GM21390 (cell line): ENCODE measurements at regions not wholly inside any gene's neighbourhood (a gene's known extent, or its start where the extent isn't known, plus 50 kb on each side); places are given as distances from the start of the nearest gene placed in this dataset.

Experiments used
- ATAC-seq: cut with Tn5 transposase; IDR thresholded peaks from one replicate; pipeline ENCODE4 v1.9.1; 2021; ENCODE audit not compliant: unreplicated experiment

DNA sequence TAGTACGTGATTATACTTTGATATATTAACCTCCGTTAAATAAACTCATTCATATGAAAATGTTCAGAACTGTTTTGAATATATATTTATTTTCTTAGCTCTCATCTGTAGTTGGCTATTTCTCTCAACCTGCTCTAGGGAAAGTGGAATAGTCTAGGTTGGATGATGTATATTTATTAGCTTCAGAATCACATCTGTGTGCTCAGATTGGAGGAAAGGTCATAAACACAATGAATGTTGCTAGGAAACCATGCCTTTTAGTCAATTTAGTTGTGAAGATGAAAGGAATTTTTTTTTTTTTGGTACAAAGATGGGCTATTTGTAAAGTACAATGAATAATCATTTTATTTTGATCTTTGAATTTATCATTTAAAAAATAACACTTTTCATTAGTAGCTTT is 439.1 kb downstream of the FOXG1 start:
- ATAC-seq: no peak

- no peak for ATAC-seq
These were observed 449.3 kb downstream of the FOXG1 start for GRCh38 chr14:29215853-29216252.

DNA sequence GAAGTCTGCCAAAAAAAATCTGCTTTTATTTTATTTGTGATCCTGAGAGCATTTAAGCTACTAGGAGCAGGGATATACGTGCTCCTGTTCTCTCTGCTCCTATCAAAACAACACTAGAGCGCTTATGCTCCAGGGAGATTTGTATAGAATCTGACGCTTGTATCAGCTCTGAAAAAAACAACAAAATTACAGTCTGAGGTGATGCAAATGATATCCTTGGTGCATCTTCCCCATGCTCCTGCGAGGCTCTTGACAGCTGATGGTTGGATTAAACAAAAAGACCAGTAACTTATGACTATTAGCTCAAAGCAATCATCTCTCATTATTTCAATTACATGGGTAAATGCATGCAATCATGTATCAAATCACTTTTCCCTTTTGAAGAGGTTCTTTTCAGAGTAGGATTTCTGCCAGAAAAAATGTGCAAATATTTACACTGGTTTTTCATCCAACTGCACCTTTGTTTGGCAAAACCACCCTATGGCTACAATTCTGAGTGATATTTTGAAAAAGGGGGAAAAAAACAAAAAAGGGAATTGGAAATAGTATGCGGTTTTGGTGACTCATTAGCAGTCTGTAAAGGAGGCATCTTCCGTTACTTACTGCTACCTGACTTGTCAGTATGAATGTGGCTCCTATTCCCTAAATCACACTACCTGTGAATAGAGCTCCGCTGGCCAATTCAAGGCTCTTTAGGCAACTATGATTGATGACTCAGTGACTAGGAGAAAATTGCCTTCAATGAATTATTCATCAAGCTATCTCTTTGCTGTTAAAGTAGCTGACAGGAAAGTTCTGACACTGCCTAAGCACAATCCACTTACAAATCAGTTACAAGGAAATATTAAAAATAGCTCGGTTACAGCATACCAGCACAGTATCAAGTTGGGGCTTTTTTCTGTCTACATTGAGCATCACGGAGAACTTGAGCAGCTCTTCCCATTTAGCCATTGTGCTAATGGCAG is 450.0 kb downstream of the FOXG1 start:
- no peak for ATAC-seq

DNA sequence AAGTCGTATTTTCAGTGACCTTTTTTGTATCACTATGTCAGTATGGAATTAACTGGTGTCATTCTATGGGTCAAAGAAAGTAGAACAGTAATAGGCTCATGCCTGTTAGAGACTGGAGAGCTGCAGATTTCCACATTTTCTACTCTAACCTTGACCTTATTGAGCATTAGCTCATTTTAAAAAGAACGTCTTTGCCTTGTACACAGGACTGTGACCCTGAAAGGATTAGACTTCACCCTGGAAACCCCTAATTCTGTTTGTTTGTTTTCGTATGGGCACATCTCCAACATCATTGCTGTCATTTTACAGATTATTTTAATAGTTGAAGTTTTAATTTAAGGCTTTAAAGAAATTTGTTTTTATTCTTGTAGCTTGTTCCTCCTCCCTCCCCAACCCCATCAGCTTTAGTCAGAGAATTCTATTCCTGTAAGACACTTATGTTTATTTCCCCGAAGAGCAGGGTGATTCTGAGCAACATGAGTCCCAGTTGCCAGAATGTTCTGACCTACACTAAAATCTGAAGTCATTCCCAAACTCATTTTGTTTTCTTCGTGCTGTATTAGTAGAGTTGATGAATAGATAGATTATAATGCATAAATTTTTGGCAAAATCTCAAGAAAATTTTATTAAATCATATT is 451.3 kb downstream of the FOXG1 start:
- no peak for ATAC-seq

GRCh38 chr14:29220072-29220471 is 453.5 kb downstream of the FOXG1 start:
- no peak for ATAC-seq

DNA sequence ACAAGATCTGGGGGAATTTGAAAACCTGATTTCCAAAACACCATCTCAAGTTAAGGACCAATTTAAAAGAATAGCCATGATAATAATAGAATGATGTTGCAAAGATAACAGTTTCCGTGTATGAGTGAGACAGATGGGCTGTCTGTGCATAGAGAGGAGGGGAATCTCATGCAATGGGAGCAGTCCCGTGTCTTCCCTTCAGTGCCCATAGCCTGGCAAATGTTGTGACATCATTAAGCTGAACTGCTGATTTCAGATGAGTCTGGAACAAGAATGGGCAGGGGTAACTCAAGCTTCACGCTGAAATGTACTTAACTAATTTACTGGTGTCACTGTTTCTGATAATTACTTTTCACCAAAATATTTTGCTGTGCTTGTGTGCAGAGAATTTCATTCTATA is 454.0 kb downstream of the FOXG1 start:
- ATAC-seq: no peak

- no peak for ATAC-seq
These were observed 455.4 kb downstream of the FOXG1 start for GRCh38 chr14:29222006-29222405.

GRCh38 chr14:29222671-29223268 is 456.2 kb downstream of the FOXG1 start:
- no peak for ATAC-seq

DNA sequence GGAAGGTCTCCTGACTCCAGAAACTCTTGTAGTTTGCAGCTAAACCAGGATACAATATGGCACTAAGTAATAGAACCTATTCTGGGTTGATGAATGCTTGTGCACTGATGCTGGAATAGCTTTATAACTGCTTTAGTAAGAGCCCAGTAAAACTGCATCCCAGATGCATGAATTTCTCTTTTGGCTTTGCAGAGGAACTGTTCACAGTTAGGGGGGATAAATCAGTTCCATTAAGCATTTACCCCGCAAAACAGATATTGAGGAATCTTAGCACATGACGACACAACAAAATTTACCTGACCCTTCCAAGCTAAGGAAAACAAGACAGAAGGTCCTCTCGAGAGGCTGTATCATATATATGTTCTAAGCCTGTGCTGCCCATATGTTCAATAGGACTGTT is 457.4 kb downstream of the FOXG1 start:
- ATAC-seq: no peak

- no peak for ATAC-seq
These were observed 461.0 kb downstream of the FOXG1 start for GRCh38 chr14:29227631-29228030.

DNA sequence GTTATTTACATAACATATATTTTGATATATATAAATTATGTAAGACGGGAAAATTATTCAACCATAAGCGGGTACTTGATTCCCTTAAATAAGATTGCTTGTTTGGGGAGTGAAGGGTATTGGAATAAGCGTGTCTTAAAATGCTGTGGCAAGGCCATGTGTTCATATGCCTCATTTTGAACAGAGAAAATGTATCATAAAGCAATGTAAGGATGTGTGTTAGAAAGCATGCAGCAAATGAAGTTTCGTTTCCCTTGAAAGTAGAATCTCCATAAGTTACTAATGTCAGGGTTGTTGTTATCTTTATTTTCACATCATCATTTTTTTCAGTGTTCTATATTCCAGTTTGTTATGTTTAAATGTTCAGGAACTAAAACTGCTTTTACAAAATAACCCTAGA is 465.6 kb downstream of the FOXG1 start:
- no peak for ATAC-seq

GRCh38 chr14:29232711-29233110 is 466.1 kb downstream of the FOXG1 start:
- no peak for ATAC-seq

DNA sequence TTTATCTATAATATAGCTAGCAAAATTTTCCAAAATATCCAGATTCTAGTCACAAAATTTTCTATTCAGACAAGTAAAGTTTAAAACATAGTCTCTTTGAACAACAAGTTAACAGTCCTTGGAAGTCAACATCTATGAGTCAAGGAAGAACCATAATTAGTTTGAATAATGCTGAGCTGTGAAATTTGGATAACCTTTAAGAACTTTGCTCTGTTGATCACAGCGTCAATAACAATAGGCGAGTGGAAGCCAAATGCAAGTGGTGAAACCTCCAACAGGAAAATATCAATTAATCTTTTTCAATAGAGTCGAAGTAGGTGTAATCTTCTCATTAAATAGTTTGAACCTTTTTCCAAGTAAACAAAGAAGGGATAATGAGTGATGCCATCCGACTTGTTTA is 466.6 kb downstream of the FOXG1 start:
- ATAC-seq: no peak

GRCh38 chr14:29235991-29236390 is 469.4 kb downstream of the FOXG1 start:
- ATAC-seq: no peak

DNA sequence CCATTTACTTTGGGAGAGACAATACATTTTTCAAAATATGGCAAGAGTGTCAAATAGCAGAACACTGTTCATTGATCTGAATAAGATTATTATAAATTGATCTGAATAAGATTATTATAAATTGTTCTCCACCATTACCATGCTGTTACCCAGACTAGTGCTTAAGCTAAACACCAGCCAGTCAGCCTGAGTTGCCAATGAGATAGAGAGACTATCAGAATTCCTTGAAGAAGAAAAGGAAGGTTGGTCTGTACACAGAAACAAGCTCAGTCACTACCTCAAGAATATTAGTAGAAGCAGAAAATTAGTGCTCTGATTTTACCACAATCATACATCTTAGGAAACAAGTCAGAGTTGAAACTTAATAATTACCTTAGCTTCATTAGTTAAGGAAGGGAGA is 469.8 kb downstream of the FOXG1 start:
- no peak for ATAC-seq

- ATAC-seq: no peak
These were observed 470.3 kb downstream of the FOXG1 start for GRCh38 chr14:29236848-29237247.

- ATAC-seq: no peak
These were observed 473.5 kb downstream of the FOXG1 start for GRCh38 chr14:29240066-29240465.

- no peak for ATAC-seq
These were observed 476.5 kb downstream of the FOXG1 start for GRCh38 chr14:29242755-29243754.

GRCh38 chr14:29255692-29256091 is 489.1 kb downstream of the FOXG1 start:
- no peak for ATAC-seq

DNA sequence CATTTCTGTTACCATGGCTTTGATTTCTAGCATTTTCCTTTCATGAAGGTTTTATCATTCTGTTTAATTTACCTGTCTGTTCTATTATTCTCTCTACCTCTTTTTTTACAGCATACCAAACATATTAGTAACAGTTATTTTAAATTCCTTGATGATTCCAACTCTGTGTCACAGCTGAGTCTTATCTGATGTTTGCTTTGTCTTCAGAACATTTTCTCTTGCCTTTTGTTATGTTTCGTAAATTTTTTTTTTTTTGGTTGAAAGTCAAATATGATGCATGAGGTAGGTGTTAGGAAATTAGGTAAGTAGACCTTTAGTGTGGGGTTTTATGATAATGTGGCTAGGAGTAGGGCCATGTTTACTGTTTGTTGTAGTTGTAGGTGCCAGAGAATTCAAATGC is 496.4 kb downstream of the FOXG1 start:
- ATAC-seq: no peak

DNA sequence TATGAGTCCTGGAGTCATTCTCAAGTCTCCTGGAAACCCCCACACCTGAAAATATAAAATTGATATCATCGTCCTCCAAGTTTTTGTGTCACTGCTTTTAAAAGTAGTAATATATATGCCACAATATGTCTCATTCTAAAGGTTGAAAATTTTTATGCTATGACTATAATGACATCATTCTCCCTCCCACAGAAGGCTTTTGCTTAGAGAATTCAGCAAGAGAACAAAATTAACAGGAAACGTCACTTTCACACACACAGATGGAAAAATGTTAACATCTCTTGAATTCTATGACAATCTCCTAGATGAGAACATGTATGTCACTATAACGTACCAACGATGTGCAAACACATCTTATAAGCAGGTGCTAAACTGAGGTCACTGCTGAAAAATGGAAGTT is 498.3 kb downstream of the FOXG1 start:
- no peak for ATAC-seq
